Limb (tissue), 2 donors: ENCODE measurements at regions not wholly inside any gene's neighbourhood (a gene's known extent, or its start where the extent isn't known, plus 50 kb on each side); places are given as distances from the start of the nearest gene placed in this dataset.

ENCODE experiments used
- DNase-seq, 2 donors: peaks; one replicate each; pipeline ENCODE4 v3.0.0-alpha.2; 2016; ENCODE audit errors: extremely low spot score in 2 of 2

DNA sequence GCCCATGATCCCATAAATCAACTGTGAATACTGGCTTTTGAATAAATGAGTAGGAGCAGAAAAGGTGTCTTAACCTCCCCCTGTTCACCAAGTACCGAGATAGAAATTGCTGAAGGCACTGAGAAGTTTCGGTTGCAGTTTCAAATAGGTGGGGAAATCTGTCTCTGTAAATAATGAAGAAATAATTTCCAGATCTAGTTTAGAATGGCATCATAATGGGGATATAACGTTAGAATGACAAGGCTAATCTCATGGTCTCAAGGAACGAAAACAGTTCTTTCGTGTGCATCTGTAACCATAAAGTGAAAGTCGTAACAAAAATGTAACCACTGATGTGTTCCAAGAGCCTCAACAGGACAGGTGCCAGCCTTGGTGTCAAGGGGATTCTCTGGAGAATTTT lies 49.9 kb upstream of the TMEM18 start:
- DNase-seq: no peak
